Esophagus squamous epithelium (tissue), 5 donors: ENCODE measurements at regions not wholly inside any gene's neighbourhood (a gene's known extent, or its start where the extent isn't known, plus 50 kb on each side); places are given as distances from the start of the nearest gene placed in this dataset.
"Not testable (repeated sequence)": the region's sequence is repeated elsewhere in the genome, so short reads cannot be mapped to it uniquely, and the experiment has no call there.

Experiments
- DNase-seq: peaks from one replicate; lab custom pipeline; 2025; lab: John Stamatoyannopoulos, UW
- H3K27ac ChIP-seq, 4 donors: fragments of 200-600 bp; sonication (generic); one replicate each; pipeline ENCODE4 v1.5.1; 2016 to 2019; ENCODE audit warnings: mild to moderate bottlenecking in 1 of 4
- H3K27me3 ChIP-seq, 4 donors: fragments of 200-600 bp; sonication (generic); 1 replicate in 3 of 4; 2 replicates in 1 of 4; pipeline versions ENCODE4 v1.5.1 to v1.6.0; 2017 to 2021; ENCODE audit warnings: antibody characterized with exemption in 1 of 4
- H3K36me3 ChIP-seq, 3 donors: fragments of 200-600 bp; sonication (generic); one replicate each; pipeline ENCODE4 v1.5.1; 2016 to 2019
- H3K4me1 ChIP-seq, 3 donors: fragments of 200-600 bp; sonication (generic); one replicate each; pipeline ENCODE4 v1.5.1; 2017 to 2019
- H3K4me3 ChIP-seq, 4 donors: fragments of 200-600 bp; sonication (generic); 1 replicate in 3 of 4; 2 replicates in 1 of 4; pipeline ENCODE4 v1.5.1; 2016 to 2019; ENCODE audit warnings: mild to moderate bottlenecking in 2 of 4, moderate library complexity in 1 of 4
- H3K9me3 ChIP-seq, 3 donors: fragments of 200-600 bp; sonication (generic); one replicate each; pipeline ENCODE4 v1.5.1; 2016 to 2019
- CTCF ChIP-seq, 6 experiments: fragments of 450-650 bp in 4 of 6; fragments of 200-600 bp in 2 of 6; sonication (generic) in 2 of 6; IDR thresholded peaks; one replicate each; pipeline ENCODE4 v1.5.1; 2016 to 2019; ENCODE audit warnings: antibody characterized with exemption in 6 of 6, mild to moderate bottlenecking in 4 of 6, moderate library complexity in 4 of 6
- POLR2A ChIP-seq, 4 donors: fragments of 450-650 bp; IDR thresholded peaks; one replicate each; pipeline ENCODE4 v1.6.1; 2017; ENCODE audit warnings: antibody characterized with exemption in 4 of 4, mild to moderate bottlenecking in 4 of 4, moderate library complexity in 3 of 4
- WGBS, 2 donors: methylation state at CpG; one replicate each; pipeline ENCODE4 v1.1.5; 2018; 5-methylcytosine and 5-hydroxymethylcytosine counted together
- intact Hi-C: fragments of 100-400 bp; cut with DNase I; formaldehyde crosslinking; loops from one replicate; pipeline ENCODE4 v1.15.0; 2022
- donor health status: DM: yes; HTN: yes; CAD: no.

- Histone ChIP-seq H3K27me3 (no peaks in the 10 kb centered on the region), H3K9me3 (peaks cover 0 to 4% (median 0%) of the 10 kb centered on the region in 3 donors), H3K4me3 (no peak overlapping the region), H3K36me3 (no peaks in the 10 kb centered on the region), H3K4me1 (no peaks in the 10 kb centered on the region), H3K27ac (no peak overlapping the region)
- intact Hi-C loops = no loop called here
- 82 to 88% methylated on average over 5 to 6 of the region's 6 CpGs for WGBS, 2 donors
- no peak for TF ChIP-seq POLR2A (IDR thresholded peaks at IDR 0.05)
- no peak for TF ChIP-seq CTCF (IDR thresholded peaks at IDR 0.05)
- DNase-seq = no peak
Observed at GRCh38 chr13:54033323-54033861, 1004.8 kb downstream of the OLFM4 start.

DNA sequence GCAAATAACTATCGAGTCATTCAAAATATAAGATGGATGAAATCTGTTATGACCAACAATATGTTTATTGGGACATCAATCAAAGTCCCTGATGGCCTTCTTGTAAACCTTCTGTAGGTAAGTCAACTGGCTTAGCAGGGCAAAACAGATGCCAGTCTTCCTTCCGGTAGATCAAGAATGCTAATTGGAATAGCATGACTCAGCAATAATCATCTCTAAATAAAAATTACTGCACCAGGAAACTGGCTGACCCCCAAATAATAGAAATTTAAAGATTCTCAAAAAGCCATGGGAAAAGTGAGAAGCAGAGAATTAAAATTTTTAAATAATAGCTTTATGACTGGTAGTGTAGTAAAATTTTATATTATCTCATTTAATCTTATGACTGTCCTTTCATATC is 1005.4 kb downstream of the OLFM4 start:
- H3K27me3 ChIP-seq = no peaks in the 10 kb centered on the region
- intact Hi-C loops = no loop called here
- 63 to 70% methylated on average over 2 of the region's 2 CpGs for whole genome bisulfite sequencing, 2 donors
- H3K36me3 ChIP-seq = no peaks in the 10 kb centered on the region
- DNase-seq = no peak
- no peaks in the 10 kb centered on the region for H3K4me1 ChIP-seq
- H3K9me3 ChIP-seq = peaks cover 0 to 4% (median 0%) of the 10 kb centered on the region in 3 donors
- H3K27ac ChIP-seq = no peak overlapping the region
- no peak overlapping the region for H3K4me3 ChIP-seq
- no peak for TF ChIP-seq CTCF (IDR thresholded peaks at IDR 0.05)
- no peak for TF ChIP-seq POLR2A (IDR thresholded peaks at IDR 0.05)

DNA sequence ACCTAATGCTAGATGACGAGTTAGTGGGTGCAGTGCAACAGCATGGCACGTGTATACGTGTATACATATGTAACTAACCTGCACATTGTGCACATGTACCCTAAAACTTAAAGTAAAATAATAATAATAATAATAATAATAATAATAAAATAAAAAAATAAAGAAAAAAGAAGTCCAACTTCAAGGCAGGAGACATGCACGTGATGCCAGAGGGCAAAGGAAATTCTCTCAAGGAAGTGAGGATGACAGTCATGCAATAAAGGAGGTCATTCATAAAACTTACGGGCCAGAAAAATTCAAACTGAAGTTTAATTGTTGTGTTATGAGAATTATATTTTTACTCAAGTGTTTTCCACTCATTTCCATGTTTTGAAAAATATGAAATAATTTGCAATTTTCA is 1028.8 kb downstream of the OLFM4 start:
- H3K4me3 ChIP-seq, H3K27me3 ChIP-seq, H3K27ac ChIP-seq, H3K36me3 ChIP-seq, DNase-seq, H3K9me3 ChIP-seq, intact Hi-C loops, H3K4me1 ChIP-seq: not testable (repeated sequence)
- WGBS, 2 donors = 71 to 77% methylated on average over 5 of the region's 5 CpGs

- H3K36me3 ChIP-seq, H3K27me3 ChIP-seq, intact Hi-C loops, DNase-seq, H3K4me1 ChIP-seq, H3K4me3 ChIP-seq, H3K27ac ChIP-seq: not testable (repeated sequence)
- peaks cover 0 to 12% (median 5%) of the 10 kb centered on the region in 3 donors for H3K9me3 ChIP-seq
- 86 to 88% methylated on average over 8 of the region's 8 CpGs for WGBS, 2 donors
Observed at GRCh38 chr13:54069958-54070357, 1041.3 kb downstream of the OLFM4 start.

GRCh38 chr13:54077569-54077968 is 1049.0 kb downstream of the OLFM4 start:
- Histone ChIP-seq H3K4me1 (no peaks in the 10 kb centered on the region), H3K27ac (no peak overlapping the region), H3K4me3 (no peak overlapping the region), H3K9me3 (peaks cover 0 to 8% (median 0%) of the 10 kb centered on the region in 3 donors), H3K36me3 (no peaks in the 10 kb centered on the region), H3K27me3 (no peaks in the 10 kb centered on the region)
- no peak for DNase-seq
- intact Hi-C loops = no loop called here
- no peak for TF ChIP-seq POLR2A (IDR thresholded peaks at IDR 0.05)
- no peak for TF ChIP-seq CTCF (IDR thresholded peaks at IDR 0.05)

- intact Hi-C loops = no loop called here
- H3K27me3 ChIP-seq = no peaks in the 10 kb centered on the region
- H3K27ac ChIP-seq = no peak overlapping the region
- no peaks in the 10 kb centered on the region for H3K4me1 ChIP-seq
- TF ChIP-seq POLR2A (IDR thresholded peaks at IDR 0.05) (no peak), CTCF (IDR thresholded peaks at IDR 0.05) (no peak)
- 24 to 42% methylated on average over 3 of the region's 3 CpGs for WGBS, 2 donors
- no peak overlapping the region for H3K4me3 ChIP-seq
- H3K9me3 ChIP-seq = peaks cover 0 to 8% (median 0%) of the 10 kb centered on the region in 3 donors
- H3K36me3 ChIP-seq = no peaks in the 10 kb centered on the region
- DNase-seq = no peak
Observed at GRCh38 chr13:54078271-54078870, 1049.8 kb downstream of the OLFM4 start.

DNA sequence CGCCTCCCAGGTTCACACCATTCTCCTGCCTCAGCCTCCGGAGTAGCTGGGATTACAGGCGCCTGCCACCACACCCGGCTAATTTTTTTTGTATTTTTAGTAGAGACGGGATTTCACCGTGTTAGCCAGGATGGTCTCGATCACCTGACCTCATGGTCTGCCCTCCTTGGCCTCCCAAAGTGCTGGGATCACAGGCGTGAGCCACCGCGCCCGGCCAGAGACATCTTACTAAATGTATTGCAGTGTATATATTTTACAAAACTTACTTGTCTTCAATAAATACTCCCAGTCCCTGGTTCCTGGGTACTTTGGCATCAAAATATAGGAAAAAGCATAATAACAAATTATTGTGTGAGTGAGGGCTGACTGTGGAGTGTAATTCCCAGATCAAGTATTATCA is 1053.7 kb downstream of the OLFM4 start:
- H3K9me3 ChIP-seq, intact Hi-C loops, DNase-seq, H3K4me3 ChIP-seq, H3K4me1 ChIP-seq, H3K27me3 ChIP-seq, H3K27ac ChIP-seq, H3K36me3 ChIP-seq: not testable (repeated sequence)
- 92 to 97% methylated on average over 11 of the region's 11 CpGs for WGBS, 2 donors
